ENCODE measurements at regions not wholly inside any gene's neighbourhood (a gene's known extent, or its start where the extent isn't known, plus 50 kb on each side); places are given as distances from the start of the nearest gene placed in this dataset.

- DNase-seq (ENCODE audit: low read depth in 2 of 2), result no peak
Measured at GRCh38 chr10:83869898-83870297, 269.4 kb upstream of the GHITM start.

GRCh38 chr10:83871187-83872081, 267.9 kb upstream of the GHITM start:
- DNase-seq (ENCODE audit: low read depth in 2 of 2), result peak; percentile 39 to 54

- DNase-seq (ENCODE audit: low read depth in 2 of 2), result no peak
Measured at GRCh38 chr10:83880252-83880791, 259.0 kb upstream of the GHITM start.

GRCh38 chr10:83881661-83882060, 257.6 kb upstream of the GHITM start:
- no peak for DNase-seq (ENCODE audit: low read depth in 2 of 2)

GRCh38 chr10:83886871-83887270, 252.4 kb upstream of the GHITM start:
- DNase-seq (ENCODE audit: low read depth in 2 of 2), result no peak

GRCh38 chr10:83892737-83893136, 246.6 kb upstream of the GHITM start:
- no peak for DNase-seq (ENCODE audit: low read depth in 2 of 2)

- no peak for DNase-seq (ENCODE audit: low read depth in 2 of 2)
Measured at GRCh38 chr10:83896219-83896618, 243.1 kb upstream of the GHITM start.

GRCh38 chr10:83897626-83898025, 241.7 kb upstream of the GHITM start:
- no peak for DNase-seq (ENCODE audit: low read depth in 2 of 2)

GRCh38 chr10:83908506-83908905, 230.8 kb upstream of the GHITM start:
- DNase-seq (ENCODE audit: low read depth in 2 of 2), result no peak

GRCh38 chr10:83909001-83909400, 230.3 kb upstream of the GHITM start:
- DNase-seq (ENCODE audit: low read depth in 2 of 2), result no peak

GRCh38 chr10:83915801-83916200, 223.5 kb upstream of the GHITM start:
- DNase-seq (ENCODE audit: low read depth in 2 of 2), result no peak

- peak in 1 of 2 donors; percentile 1 for DNase-seq (ENCODE audit: low read depth in 2 of 2)
Measured at GRCh38 chr10:83917537-83918506, 221.5 kb upstream of the GHITM start.

GRCh38 chr10:83919187-83919586, 220.1 kb upstream of the GHITM start:
- DNase-seq (ENCODE audit: low read depth in 2 of 2), result no peak

- DNase-seq (ENCODE audit: low read depth in 2 of 2), result no peak
Measured at GRCh38 chr10:83921984-83922860, 217.1 kb upstream of the GHITM start.

- no peak for DNase-seq (ENCODE audit: low read depth in 2 of 2)
Measured at GRCh38 chr10:83925133-83925532, 214.2 kb upstream of the GHITM start.

GRCh38 chr10:83926606-83927005, 212.7 kb upstream of the GHITM start:
- no peak for DNase-seq (ENCODE audit: low read depth in 2 of 2)

- DNase-seq (ENCODE audit: low read depth in 2 of 2), result no peak
Measured at GRCh38 chr10:83927166-83927565, 212.1 kb upstream of the GHITM start.

GRCh38 chr10:83929399-83929798, 209.9 kb upstream of the GHITM start:
- DNase-seq (ENCODE audit: low read depth in 2 of 2), result no peak

- no peak for DNase-seq (ENCODE audit: low read depth in 2 of 2)
Measured at GRCh38 chr10:83931669-83932068, 207.6 kb upstream of the GHITM start.

- no peak for DNase-seq (ENCODE audit: low read depth in 2 of 2)
Measured at GRCh38 chr10:83932245-83932644, 207.1 kb upstream of the GHITM start.

GRCh38 chr10:83934062-83934461, 205.2 kb upstream of the GHITM start:
- no peak for DNase-seq (ENCODE audit: low read depth in 2 of 2)
